Hypothalamus (tissue), 51 donors: ENCODE measurements at regions not wholly inside any gene's neighbourhood (a gene's known extent, or its start where the extent isn't known, plus 50 kb on each side); places are given as distances from the start of the nearest gene placed in this dataset.
"Not testable (repeated sequence)": the region's sequence is repeated elsewhere in the genome, so short reads cannot be mapped to it uniquely, and the experiment has no call there.

Experiments used
- DNase-seq, 51 donors: peaks; one replicate each; lab custom pipeline; 2025; lab: John Stamatoyannopoulos, UW

- no peak for DNase-seq
These were observed 93.6 kb downstream of the ATXN3L start for GRCh38 chrX:13226214-13226613.

DNA sequence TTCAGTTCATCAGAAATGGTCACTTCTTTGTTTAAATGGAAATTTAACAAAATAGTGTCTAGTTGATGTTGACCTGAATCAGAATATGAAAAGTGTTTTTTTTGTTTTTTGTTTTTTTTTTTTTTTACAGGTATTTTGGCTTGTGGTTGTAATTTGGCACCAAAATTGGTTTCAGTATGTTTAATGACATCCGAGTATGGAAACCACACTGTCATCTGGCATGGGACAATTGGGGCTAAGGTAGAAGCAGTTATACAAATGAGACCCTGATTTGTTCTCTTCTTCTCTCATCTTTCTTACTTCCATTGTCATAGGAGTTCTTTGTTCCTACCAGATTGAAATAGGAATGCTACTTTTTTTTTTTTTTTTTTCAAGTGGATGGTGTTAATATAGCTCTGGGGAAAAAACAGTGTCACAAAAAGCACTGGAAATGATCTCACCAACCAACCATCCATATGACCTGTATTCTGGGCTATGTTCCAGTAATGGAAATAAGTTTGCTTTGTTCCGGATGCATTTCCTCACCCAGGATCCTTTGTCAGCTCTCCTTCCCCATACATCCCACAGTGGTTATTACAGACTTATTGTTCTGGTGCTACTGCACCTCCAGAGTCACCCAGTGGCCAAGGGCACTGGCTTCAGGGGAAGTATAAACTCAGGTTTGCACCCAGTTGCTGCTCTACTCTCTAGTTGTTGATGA is 95.8 kb downstream of the ATXN3L start:
- DNase-seq = no peak

DNA sequence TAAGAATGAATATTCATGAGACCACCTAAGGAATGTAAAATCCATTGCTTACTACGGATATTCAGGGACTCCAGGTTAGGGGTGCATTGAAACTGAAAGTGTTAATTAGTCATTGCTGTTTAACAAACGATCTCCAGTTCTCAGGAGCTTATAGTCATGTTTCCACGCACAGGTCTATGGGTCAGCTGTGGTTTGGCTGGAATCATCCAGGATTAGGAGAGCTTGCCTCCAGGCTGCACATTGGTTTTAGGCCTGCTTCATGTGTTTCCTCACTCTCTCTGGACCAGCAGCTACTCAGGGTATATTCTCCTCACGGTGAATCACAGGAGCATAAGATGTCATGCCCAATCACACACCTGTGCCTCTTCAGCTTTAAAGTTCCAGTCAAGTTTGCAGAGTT is 98.9 kb downstream of the ATXN3L start:
- DNase-seq = no peak

GRCh38 chrX:13219991-13220764 is 99.7 kb downstream of the ATXN3L start:
- no peak for DNase-seq

GRCh38 chrX:13218758-13219157 is 101.1 kb downstream of the ATXN3L start:
- no peak for DNase-seq

DNA sequence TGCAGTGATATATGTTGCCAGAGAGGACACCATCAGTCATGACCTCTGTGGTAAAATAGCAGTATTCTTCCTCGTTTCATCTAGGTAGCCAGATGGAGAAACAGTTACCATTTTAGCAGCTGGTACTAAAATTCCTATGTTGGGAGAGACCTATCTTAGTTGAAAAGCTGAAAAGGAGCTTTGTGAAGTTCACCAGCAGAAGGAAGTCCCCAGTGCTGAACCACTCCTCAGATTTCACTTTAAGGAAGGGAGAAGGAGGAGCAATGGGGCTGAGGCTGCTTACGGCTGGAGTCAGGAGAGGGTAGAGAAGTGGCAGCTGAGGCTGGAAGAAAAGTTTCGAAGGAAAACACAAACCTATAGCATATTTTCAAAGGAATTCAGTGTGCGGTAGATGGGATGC is 103.7 kb downstream of the ATXN3L start:
- DNase-seq = no peak

GRCh38 chrX:13215729-13216128 is 104.1 kb downstream of the ATXN3L start:
- DNase-seq = no peak

GRCh38 chrX:13212191-13212651 is 107.6 kb downstream of the ATXN3L start:
- DNase-seq = no peak

DNA sequence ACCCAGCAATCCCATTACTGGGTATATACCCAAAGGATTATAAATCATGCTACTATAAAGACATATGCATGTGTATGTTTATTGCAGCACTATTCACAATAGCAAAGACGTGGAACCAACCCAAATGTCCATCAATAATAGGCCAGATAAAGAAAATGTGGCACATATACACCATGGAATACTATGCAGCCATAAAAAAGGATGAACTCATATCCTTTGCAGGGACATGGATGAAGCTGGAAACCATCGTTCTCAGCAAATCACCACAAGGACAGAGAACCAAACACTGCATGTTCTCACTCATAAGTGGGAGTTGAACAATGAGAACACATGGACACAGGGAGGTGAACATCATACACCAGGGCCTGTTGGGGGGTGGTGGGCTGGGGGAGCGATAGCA is 109.7 kb downstream of the ATXN3L start:
- not testable (repeated sequence) for DNase-seq

DNA sequence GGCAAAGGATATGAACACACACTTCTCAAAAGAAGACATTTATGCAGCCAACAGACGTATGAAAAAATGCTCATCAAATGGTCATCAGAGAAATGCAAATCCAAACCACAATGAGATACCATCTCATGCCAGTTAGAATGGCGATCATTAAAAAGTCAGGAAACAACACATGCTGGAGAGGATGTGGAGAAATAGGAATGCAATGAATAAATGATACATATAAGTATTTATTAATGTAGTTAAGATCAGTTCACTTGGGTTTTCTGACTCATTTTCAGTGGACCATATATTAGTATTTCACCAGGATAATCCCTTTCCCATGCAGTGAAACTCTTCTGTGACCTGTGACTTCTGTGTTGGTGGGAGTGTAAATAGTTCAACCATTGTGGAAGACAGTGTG is 110.1 kb downstream of the ATXN3L start:
- DNase-seq = not testable (repeated sequence)

DNA sequence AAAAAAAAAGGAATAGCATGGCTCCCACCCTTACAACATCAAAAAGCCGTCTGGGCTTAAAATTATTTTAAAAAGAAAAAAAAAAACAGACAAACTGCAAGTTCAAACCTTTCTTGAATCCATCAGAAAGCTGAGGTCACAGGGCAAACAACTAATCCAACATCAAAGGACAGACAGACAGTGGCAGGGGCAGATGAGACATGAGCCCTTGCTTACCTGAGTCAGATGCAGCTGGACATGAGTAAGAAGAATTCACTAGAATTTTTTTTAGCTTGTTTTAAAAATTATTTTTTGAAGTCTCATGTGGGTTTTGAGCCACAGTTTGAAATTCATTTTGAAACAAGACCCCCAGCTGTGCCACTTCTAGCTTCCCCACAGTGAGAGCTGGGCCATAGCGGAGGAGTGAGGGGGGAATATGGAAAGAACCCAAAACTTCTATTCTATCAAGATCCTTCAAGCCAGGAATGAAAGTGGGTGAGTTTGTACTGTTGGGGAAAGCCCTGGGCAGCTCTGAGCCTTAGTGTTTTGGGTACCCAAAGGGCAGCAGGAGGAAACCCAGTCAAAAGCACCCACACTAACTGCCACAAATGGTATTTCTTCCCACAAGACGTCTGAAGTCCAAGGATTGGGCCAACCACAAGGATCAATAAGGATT is 111.4 kb downstream of the ATXN3L start:
- no peak for DNase-seq

GRCh38 chrX:13203271-13203670 is 116.6 kb downstream of the ATXN3L start:
- DNase-seq = no peak

GRCh38 chrX:13201605-13202219 is 118.1 kb downstream of the ATXN3L start:
- no peak for DNase-seq

GRCh38 chrX:13200398-13200797 is 119.5 kb downstream of the ATXN3L start:
- DNase-seq = no peak

DNA sequence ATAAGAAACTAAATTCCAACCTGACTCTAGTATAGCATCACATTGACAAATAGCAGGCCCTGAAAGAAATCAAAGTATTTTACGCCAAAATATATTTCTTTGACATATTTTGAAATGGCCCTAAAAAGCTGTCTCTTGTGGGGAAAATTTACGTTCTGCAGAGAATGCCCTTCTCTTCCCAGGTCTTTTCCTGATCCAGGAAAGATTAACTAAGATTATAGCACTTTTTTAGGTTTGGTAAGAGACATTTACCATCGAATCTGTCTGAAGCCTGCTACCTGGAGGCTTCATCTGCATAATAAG is 121.1 kb downstream of the ATXN3L start:
- no peak for DNase-seq

DNA sequence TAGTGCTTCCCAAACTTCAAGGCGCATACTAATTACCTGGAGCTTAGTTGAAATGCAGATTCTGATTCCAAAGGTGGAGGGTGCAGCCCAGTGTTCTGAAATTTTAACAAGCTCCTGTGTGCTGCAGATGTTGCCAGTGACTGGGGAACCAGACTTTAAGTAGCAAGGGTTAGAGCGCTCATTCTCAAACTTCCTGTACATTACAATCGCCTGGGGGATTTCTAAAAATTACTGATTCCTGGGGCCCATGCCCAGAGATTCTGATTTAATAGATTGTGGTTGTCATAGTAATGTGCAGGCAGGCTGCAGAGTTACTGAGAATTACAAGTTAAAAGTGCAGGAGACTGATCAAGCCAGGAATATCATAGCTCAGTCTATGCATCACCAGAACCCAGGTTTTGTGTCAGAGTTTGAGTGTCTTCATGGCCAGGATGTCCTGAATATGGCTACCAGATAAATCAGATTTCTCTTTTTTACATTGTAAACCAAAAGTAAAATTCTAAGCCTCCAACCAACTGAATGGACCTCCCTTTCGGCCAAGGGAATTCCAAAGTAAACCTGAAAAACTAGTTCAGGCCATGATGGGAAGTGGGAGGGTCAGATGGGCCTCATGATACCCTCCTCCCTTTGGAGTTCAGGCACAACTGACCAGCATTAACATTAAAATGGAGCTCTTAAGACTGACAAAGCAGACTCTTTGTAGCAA is 121.6 kb downstream of the ATXN3L start:
- no peak for DNase-seq

DNA sequence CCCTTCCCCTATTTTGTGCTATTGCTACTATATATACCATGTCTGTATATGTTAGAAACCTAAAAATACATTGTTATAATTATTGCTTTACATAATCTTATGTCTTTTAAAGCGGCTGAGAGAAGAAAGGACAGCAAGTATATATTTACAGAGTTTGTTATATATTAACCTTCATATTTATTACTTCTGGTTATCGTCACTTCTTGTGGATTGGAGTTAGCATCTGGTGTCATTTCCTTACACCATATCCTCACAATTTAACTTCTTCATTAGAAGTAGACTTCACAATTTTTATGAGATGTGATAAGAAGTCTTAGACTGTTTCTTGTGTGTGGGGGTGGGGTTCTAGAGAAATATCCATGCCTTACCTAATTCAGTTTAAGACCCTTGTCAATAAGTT is 123.1 kb downstream of the ATXN3L start:
- DNase-seq = no peak

DNA sequence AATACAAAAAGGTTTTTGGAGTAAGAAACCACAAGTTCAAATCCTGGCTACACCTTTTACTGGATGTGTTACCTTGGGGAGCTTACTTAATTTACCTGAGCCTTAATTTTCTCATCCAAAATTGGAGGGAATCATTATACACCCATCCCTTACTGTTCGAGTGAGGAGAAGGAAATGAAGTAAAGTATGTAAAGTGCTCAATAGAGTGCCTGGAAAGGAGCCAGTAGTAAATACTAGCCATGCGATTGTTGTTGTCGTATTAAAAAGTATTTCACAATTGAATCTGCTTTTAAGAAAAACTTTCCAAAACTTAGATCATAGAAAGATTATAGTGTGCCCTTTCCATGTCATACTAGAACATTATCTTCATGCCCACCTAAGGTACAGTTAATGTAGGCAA is 124.5 kb downstream of the ATXN3L start:
- no peak for DNase-seq

DNA sequence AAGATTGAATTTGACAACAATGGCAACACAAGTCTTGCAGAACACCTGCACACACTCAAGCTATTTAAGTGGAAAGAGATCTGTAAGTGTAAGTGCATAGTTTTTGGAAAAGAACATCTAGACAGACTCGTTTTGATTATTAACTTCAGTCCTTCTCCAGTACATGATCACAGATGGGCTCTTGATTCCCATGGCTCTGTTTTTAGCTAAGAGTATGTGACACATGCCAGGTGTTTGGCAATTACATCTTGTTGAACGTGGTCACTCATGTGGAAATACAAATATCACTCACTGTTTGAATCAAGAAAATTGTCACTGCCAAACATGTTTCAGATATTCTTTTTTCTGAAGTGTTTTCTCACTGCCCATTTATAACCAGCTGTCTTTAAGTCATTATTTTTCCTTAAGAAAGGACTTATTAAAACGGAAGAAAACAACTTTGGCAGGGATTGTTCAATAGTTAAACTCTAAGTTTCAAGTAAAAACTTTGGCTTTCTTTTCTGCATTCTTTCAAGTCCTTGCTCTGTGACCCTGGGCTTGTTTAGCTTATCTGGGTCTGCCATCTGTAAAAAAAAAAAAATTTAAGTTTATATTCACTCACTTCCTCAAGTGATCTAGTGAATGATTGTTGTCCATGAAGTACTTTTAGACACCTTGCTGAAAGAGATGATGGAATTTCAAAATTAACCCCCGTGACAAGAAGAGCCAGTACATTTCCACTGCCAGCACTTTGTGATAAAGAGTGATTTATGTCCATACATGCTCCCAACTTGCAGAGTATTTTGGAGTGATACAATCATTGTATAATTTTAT is 125.4 kb downstream of the ATXN3L start:
- DNase-seq = no peak

- no peak for DNase-seq
These were observed 129.8 kb downstream of the ATXN3L start for GRCh38 chrX:13190051-13190450.
